IMR-90 (cell line): ENCODE measurements at regions not wholly inside any gene's neighbourhood (a gene's known extent, or its start where the extent isn't known, plus 50 kb on each side); places are given as distances from the start of the nearest gene placed in this dataset.
A peak's percentile ranks its signal among the peaks of the same experiment; 100 is the strongest.

Experiments used
- ATAC-seq: fragments of 200-7000 bp; cut with Tn5 transposase; 2 replicates; pipeline ENCODE4 v1.9.1; 2020; ENCODE audit warnings: low read depth, mild to moderate bottlenecking, moderate library complexity
- BruUV-seq: library from RNA; stranded (reverse); fragments of 400-500 nt; replicated peaks from 2 replicates; lab custom pipeline; 2021; lab: Mats Ljungman, UMichigan
- CTCF ChIA-PET: fragments of 300-600 bp; formaldehyde crosslinking; extraction: SDS; loops from one replicate; lab custom pipeline; 2021; ENCODE audit warnings: antibody characterized with exemption; lab: Yijun Ruan, JAX
- POLR2A ChIA-PET: fragments of 300-600 bp; sonication (Branson Sonifier 250); formaldehyde crosslinking; loops from one replicate; lab custom pipeline; 2022; ENCODE audit warnings: antibody characterized with exemption; ENCODE audit not compliant: unreplicated experiment; lab: Charles Lee
- DNase-seq: peaks from one replicate; pipeline ENCODE4 v3.0.0; 2013
- H2AFZ ChIP-seq: replicated peaks from 2 replicates; pipeline ENCODE3; 2013; ENCODE audit warnings: low read length, mild to moderate bottlenecking; ENCODE audit not compliant: poor library complexity
- H2AK5ac ChIP-seq: 2 replicates; pipeline ENCODE4 v1.6.1; 2013; ENCODE audit warnings: low read depth, low read length, inconsistent platforms
- H2AK9ac ChIP-seq: replicated peaks from 2 replicates; pipeline ENCODE3; 2013; ENCODE audit warnings: mild to moderate bottlenecking, low read depth, low read length, moderate library complexity; ENCODE audit not compliant: poor library complexity
- H2BK120ac ChIP-seq: 2 replicates; pipeline ENCODE4 v1.6.1; 2013; ENCODE audit warnings: low read depth, low read length, inconsistent platforms
- H2BK15ac ChIP-seq: 3 replicates; pipeline ENCODE4 v1.6.1; 2013; ENCODE audit warnings: low read depth, low read length, inconsistent platforms
- H2BK20ac ChIP-seq: 2 replicates; pipeline ENCODE4 v1.6.1; 2013; ENCODE audit warnings: low read depth, mild to moderate bottlenecking, inconsistent platforms, low read length, moderate library complexity
- H2BK5ac ChIP-seq: 2 replicates; pipeline ENCODE4 v1.6.1; 2013; ENCODE audit warnings: mild to moderate bottlenecking, low read depth, low read length, inconsistent platforms; ENCODE audit not compliant: poor library complexity, severe bottlenecking
- H3K14ac ChIP-seq: replicated peaks from 2 replicates; pipeline ENCODE4 v1.6.1; 2013; ENCODE audit warnings: low read depth, low read length, inconsistent platforms
- H3K18ac ChIP-seq: 2 replicates; pipeline ENCODE4 v1.6.1; 2013; ENCODE audit warnings: low read depth, low read length, control low read depth
- H3K23ac ChIP-seq: 2 replicates; pipeline ENCODE4 v1.6.1; 2013; ENCODE audit warnings: low read depth, low read length, inconsistent platforms
- H3K27ac ChIP-seq: 2 replicates; pipeline ENCODE4 v1.5.1; 2013; ENCODE audit warnings: mild to moderate bottlenecking, control low read depth, low read length; ENCODE audit not compliant: insufficient read depth
- H3K27me3 ChIP-seq: 2 replicates; pipeline ENCODE4 v1.6.1; 2013; ENCODE audit warnings: low read length; ENCODE audit not compliant: control insufficient read depth, insufficient read depth
- H3K36me3 ChIP-seq: 2 replicates; pipeline ENCODE4 v1.6.1; 2013; ENCODE audit warnings: low read length, mixed read lengths; ENCODE audit not compliant: control insufficient read depth, insufficient read depth
- H3K4ac ChIP-seq: 2 replicates; pipeline ENCODE4 v1.6.1; 2013; ENCODE audit warnings: low read depth, low read length, inconsistent platforms
- H3K4me1 ChIP-seq: 2 replicates; pipeline ENCODE4 v1.6.1; 2013; ENCODE audit warnings: low read length, mixed read lengths; ENCODE audit not compliant: control insufficient read depth, insufficient read depth
- H3K4me2 ChIP-seq: 2 replicates; pipeline ENCODE4 v1.6.1; 2013; ENCODE audit warnings: low read depth, mild to moderate bottlenecking, control low read depth, low read length, moderate library complexity
- H3K4me3 ChIP-seq: 2 replicates; pipeline ENCODE4 v1.5.1; 2013; ENCODE audit warnings: low read depth, mild to moderate bottlenecking, control low read depth, low read length, moderate library complexity; ENCODE audit not compliant: insufficient read depth
- H3K56ac ChIP-seq: 2 replicates; pipeline ENCODE4 v1.6.1; 2013; ENCODE audit warnings: low read length, inconsistent platforms; ENCODE audit not compliant: insufficient read depth; ENCODE audit errors: extremely low read depth
- H3K79me1 ChIP-seq, 2 experiments: 2 replicates each; pipeline ENCODE4 v1.6.1; 2013; ENCODE audit warnings: low read length in 2 of 2, inconsistent platforms in 1 of 2, low read depth in 1 of 2
- H3K9ac ChIP-seq: 2 replicates; pipeline ENCODE4 v1.6.1; 2013; ENCODE audit warnings: low read depth, low read length, control low read depth
- H3K9me1 ChIP-seq: 2 replicates; pipeline ENCODE4 v1.6.1; 2013; ENCODE audit warnings: low read length, inconsistent platforms; ENCODE audit not compliant: insufficient read depth
- H3K9me3 ChIP-seq: 2 replicates; pipeline ENCODE4 v1.6.1; 2013; ENCODE audit warnings: low read length; ENCODE audit not compliant: control insufficient read depth, insufficient read depth
- H4K20me1 ChIP-seq: 2 replicates; pipeline ENCODE4 v1.6.1; 2013; ENCODE audit warnings: low read length, inconsistent platforms; ENCODE audit not compliant: insufficient read depth
- H4K5ac ChIP-seq: 2 replicates; pipeline ENCODE4 v1.6.1; 2013; ENCODE audit warnings: mild to moderate bottlenecking, low read depth, low read length, control low read depth
- H4K8ac ChIP-seq, 2 experiments: 2 replicates each; pipeline ENCODE4 v1.6.1; 2013; ENCODE audit warnings: low read depth in 2 of 2, low read length in 2 of 2, control low read depth in 1 of 2, inconsistent platforms in 1 of 2
- H4K91ac ChIP-seq: 2 replicates; pipeline ENCODE4 v1.6.1; 2013; ENCODE audit warnings: low read depth, low read length, inconsistent platforms; ENCODE audit not compliant: insufficient read depth
- CEBPB ChIP-seq: IDR thresholded peaks from 2 replicates; pipeline ENCODE4 v1.6.1; 2012; ENCODE audit warnings: low read depth, low read length, improper control_type of control experiment
- MAZ ChIP-seq: IDR thresholded peaks from 2 replicates; pipeline ENCODE4 v1.6.1; 2012; ENCODE audit warnings: low read depth, mild to moderate bottlenecking, low read length, improper control_type of control experiment, moderate library complexity, borderline replicate concordance
- POLR2A ChIP-seq: IDR thresholded peaks from 2 replicates; pipeline ENCODE4 v1.6.1; 2012; ENCODE audit warnings: mild to moderate bottlenecking, low read depth, low read length
- RCOR1 ChIP-seq: IDR thresholded peaks from 2 replicates; pipeline ENCODE4 v1.6.1; 2012; ENCODE audit warnings: mild to moderate bottlenecking, low read length, improper control_type of control experiment; ENCODE audit not compliant: insufficient replicate concordance
- SMC3 ChIP-seq: fragments of 150-350 bp; IDR thresholded peaks from 2 replicates; pipeline ENCODE4 v1.6.1; 2016; ENCODE audit warnings: low read depth, mild to moderate bottlenecking, antibody characterized with exemption, low read length, moderate library complexity
- WGBS, 2 experiments: methylation state at CpG; one replicate each; pipeline versions ENCODE4 v1.1.5 to v1.1.7; 2013; ENCODE audit warnings: missing lambda C conversion rate in 2 of 2; ENCODE audit not compliant: insufficient read length in 1 of 2; ENCODE audit errors: extremely low coverage in 2 of 2; 5-methylcytosine and 5-hydroxymethylcytosine counted together
- dilution Hi-C: fragments of 300-500 bp; cut with HindIII; formaldehyde crosslinking; loops from one replicate; pipeline ENCODE4 v1.14.3; 2018; ENCODE audit warnings: low sequenced_read_pairs; ENCODE audit not compliant: unreplicated experiment
- in situ Hi-C: fragments of 300-500 bp; cut with MboI; formaldehyde crosslinking; loops from 3 replicates; pipeline ENCODE4 v1.14.3; 2019; ENCODE audit warnings: low sequenced_read_pairs, inconsistent platforms, mixed read lengths
- intact Hi-C: fragments of 100-400 bp; cut with micrococcal nuclease; formaldehyde crosslinking; loops from 2 replicates; pipeline ENCODE4 v1.10.0; 2022

DNA sequence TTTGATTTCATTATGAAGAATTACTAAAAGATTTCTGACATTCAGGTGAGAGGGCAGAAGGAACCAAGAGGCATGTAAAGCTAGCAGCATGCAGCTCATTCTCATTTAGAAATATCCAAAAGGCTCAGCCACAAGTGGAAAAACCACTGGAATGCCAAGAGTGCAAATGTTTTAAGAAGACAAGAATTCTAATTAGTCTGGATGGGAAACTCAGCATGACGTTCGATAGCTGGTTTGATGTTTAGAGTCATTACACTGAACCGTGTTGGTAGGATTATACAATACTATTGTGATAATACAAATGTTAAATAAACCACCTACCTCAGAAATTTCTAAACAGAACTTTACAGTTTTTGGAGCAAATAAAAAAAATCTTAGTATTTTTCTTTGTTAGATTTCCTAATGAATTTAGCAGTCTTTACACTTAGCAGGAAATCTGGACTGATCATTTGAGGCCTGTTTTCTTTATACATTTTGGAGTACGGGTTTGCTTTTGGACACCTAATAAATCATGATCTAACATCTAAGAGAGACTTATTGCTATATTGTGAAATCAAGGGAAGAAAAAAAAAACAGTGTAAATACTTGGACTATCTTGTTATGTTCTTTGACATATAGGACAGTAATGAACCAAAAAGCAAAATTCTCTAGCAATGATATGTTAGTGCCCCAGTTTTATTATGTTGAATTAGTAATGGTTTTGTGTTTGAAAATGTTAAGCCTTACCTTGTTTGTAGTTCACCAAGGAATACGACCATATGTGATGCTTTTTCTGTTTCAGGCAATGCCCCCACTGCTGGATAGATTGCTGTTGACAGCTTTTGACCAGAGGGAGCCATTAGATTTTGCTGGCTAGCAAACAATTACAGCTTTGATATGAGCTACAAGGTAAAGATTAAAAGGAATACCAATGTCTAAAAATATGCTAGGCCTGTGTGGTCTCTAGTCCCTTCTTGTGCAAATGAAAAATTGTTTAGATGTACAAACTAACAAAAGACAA lies 354.1 kb upstream of the SEMA3A start:
- Histone ChIP-seq H4K91ac (peak overlapping the region; percentile 33), H4K8ac (peak overlapping the region in 1 of 2 experiments; percentile 12; a peak in 1 of 4 replicates), H3K4me3 (no peak overlapping the region), H2BK15ac (peak overlapping the region; percentile 62; the same call in 1 of the 3 replicates), H3K9me3 (no peaks in the 10 kb centered on the region; the same call in 1 of the 2 replicates), H2AFZ (no peak overlapping the region), H3K9ac (no peak overlapping the region), H3K27ac (no peak overlapping the region), H3K79me1 (no peaks in the 10 kb centered on the region), H3K23ac (peak overlapping the region; percentile 66; the same call in 1 of the 2 replicates), H3K36me3 (no peaks in the 10 kb centered on the region), H4K5ac (peak overlapping the region; percentile 67; the same call in 1 of the 2 replicates), H3K4me2 (peak overlapping the region; percentile 48; the same call in 1 of the 2 replicates), H4K20me1 (no peaks in the 10 kb centered on the region), H2BK120ac (peak overlapping the region; percentile 60; the same call in 1 of the 2 replicates), H2BK20ac (peak overlapping the region; percentile 82; the same call in 1 of the 2 replicates), H2AK9ac (no peak overlapping the region), H3K18ac (peak overlapping the region; percentile 90), H3K14ac (no peak overlapping the region), H3K9me1 (no peaks in the 10 kb centered on the region; the same call in 1 of the 2 replicates), H3K27me3 (no peaks in the 10 kb centered on the region), H2BK5ac (peak overlapping the region; percentile 40), H2AK5ac (peak overlapping the region; percentile 41), H3K56ac (no peak overlapping the region), H3K4me1 (peaks cover 3% of the 10 kb centered on the region), H3K4ac (no peak overlapping the region)
- peak; percentile 49; the same call in 1 of the 2 replicates for TF ChIP-seq CEBPB
- no peak for TF ChIP-seq MAZ
- TF ChIP-seq SMC3: no peak
- no peak for TF ChIP-seq POLR2A
- no peak for TF ChIP-seq RCOR1
- peak; percentile 90 for ATAC-seq
- dilution Hi-C loops (no loop called here), in situ Hi-C loops (no loop called here), intact Hi-C loops (no loop called here)
- WGBS, 2 experiments: 0% methylated on average over 1 of the region's 5 CpGs; no CpG with 5 or more reads in 1 of the 2 experiments
- no TSS peak for BruUV-seq
- peak; percentile 73 for DNase-seq
- CTCF ChIA-PET: no interaction called here
- POLR2A ChIA-PET: no interaction called here
